Endothelial cell of umbilical vein (primary cell): ENCODE measurements at regions not wholly inside any gene's neighbourhood (a gene's known extent, or its start where the extent isn't known, plus 50 kb on each side); places are given as distances from the start of the nearest gene placed in this dataset.

Source experiments
- BruUV-seq: library from RNA; stranded (reverse); fragments of 400-500 nt; replicated peaks from 2 replicates; lab custom pipeline; 2021; lab: Mats Ljungman, UMichigan
- CTCF ChIA-PET: fragments of 300-600, 350-600 bp; sonication (Branson Sonifier 250); formaldehyde crosslinking; loops from one replicate; lab custom pipeline; 2021; ENCODE audit warnings: antibody characterized with exemption, inconsistent platforms; lab: Charles Lee
- POLR2A ChIA-PET: fragments of 300-600, 350-600 bp; sonication (Branson Sonifier 250); formaldehyde crosslinking; loops from one replicate; lab custom pipeline; 2021; ENCODE audit warnings: antibody characterized with exemption, inconsistent platforms; lab: Charles Lee
- DNase-seq: peaks from one replicate; pipeline ENCODE4 v3.0.0-alpha.2; 2011; ENCODE audit warnings: low read depth, low spot score
- FAIRE-seq: peaks from 2 replicates; lab custom pipeline; 2011; peaks lifted over from hg19 to GRCh38; lab: Jason Lieb, UNC
- H2AFZ ChIP-seq: 2 replicates; pipeline ENCODE4 v1.6.0; 2012; ENCODE audit warnings: low read depth, low read length, control low read depth, inconsistent platforms
- H3K27ac ChIP-seq: 2 replicates; pipeline ENCODE4 v1.5.1; 2011; ENCODE audit warnings: low read depth, mild to moderate bottlenecking, control low read depth, low read length, moderate library complexity; ENCODE audit not compliant: insufficient read depth
- H3K27me3 ChIP-seq, 2 experiments: 2 replicates each; pipeline versions ENCODE4 v1.6.0 to v1.6.1; 2011; ENCODE audit warnings: low read length in 2 of 2, mixed read lengths in 1 of 2; ENCODE audit not compliant: control insufficient read depth in 2 of 2, insufficient read depth in 2 of 2
- H3K36me3 ChIP-seq, 2 experiments: 2 replicates in 1 of 2; 3 replicates in 1 of 2; pipeline ENCODE4 v1.5.1; 2011; ENCODE audit warnings: low read length in 2 of 2, mild to moderate bottlenecking in 1 of 2, moderate library complexity in 1 of 2; ENCODE audit not compliant: control insufficient read depth in 2 of 2, insufficient read depth in 2 of 2; ENCODE audit errors: extremely low read depth in 1 of 2
- H3K4me1 ChIP-seq: 3 replicates; pipeline ENCODE4 v1.5.1; 2011; ENCODE audit warnings: mild to moderate bottlenecking, low read length; ENCODE audit not compliant: control insufficient read depth, insufficient read depth; ENCODE audit errors: extremely low read depth
- H3K4me2 ChIP-seq: 2 replicates; pipeline ENCODE4 v1.6.1; 2011; ENCODE audit warnings: low read length, control low read depth, mixed read lengths; ENCODE audit not compliant: insufficient read depth
- H3K4me3 ChIP-seq, 3 experiments: fragments of 200-600 bp in 1 of 3; sonication (generic), shearing (Covaris generic) in 1 of 3; replicated peaks in 1 of 3; 2 replicates each; pipeline ENCODE4 v1.5.1; 2011 to 2016; ENCODE audit warnings: control low read depth in 3 of 3, low read length in 3 of 3, mild to moderate bottlenecking in 2 of 3, inconsistent platforms in 1 of 3, low read depth in 1 of 3, moderate library complexity in 1 of 3; ENCODE audit not compliant: insufficient read depth in 1 of 3
- H3K79me2 ChIP-seq: 2 replicates; pipeline ENCODE4 v1.6.0; 2012; ENCODE audit warnings: low read length, inconsistent platforms; ENCODE audit not compliant: control insufficient read depth, insufficient read depth
- H3K9ac ChIP-seq: replicated peaks from 2 replicates; pipeline ENCODE3; 2011; ENCODE audit warnings: low read length, control low read depth; ENCODE audit not compliant: insufficient read depth; ENCODE audit errors: extremely low read depth
- H3K9me1 ChIP-seq: replicated peaks from 3 replicates; pipeline ENCODE4 v1.6.0; 2011; ENCODE audit warnings: mild to moderate bottlenecking, low read length; ENCODE audit not compliant: control insufficient read depth, insufficient read depth; ENCODE audit errors: extremely low read depth
- H3K9me3 ChIP-seq: replicated peaks from 2 replicates; pipeline ENCODE4 v1.5.1; 2012; ENCODE audit warnings: low read length, inconsistent platforms; ENCODE audit not compliant: control insufficient read depth, insufficient read depth
- H4K20me1 ChIP-seq: replicated peaks from 2 replicates; pipeline ENCODE3; 2011; ENCODE audit warnings: mild to moderate bottlenecking, low read length; ENCODE audit not compliant: control insufficient read depth, insufficient read depth; ENCODE audit errors: extremely low read depth
- EZH2 ChIP-seq: IDR thresholded peaks from 2 replicates; pipeline ENCODE4 v1.6.1; 2012; ENCODE audit warnings: borderline replicate concordance, low read depth, mild to moderate bottlenecking, moderate library complexity, low read length, inconsistent platforms; ENCODE audit not compliant: severe bottlenecking
- FOS ChIP-seq: IDR thresholded peaks from 2 replicates; pipeline ENCODE4 v1.6.1; 2011; ENCODE audit warnings: mild to moderate bottlenecking, low read length, moderate library complexity, borderline replicate concordance; ENCODE audit not compliant: insufficient read depth
- JUN ChIP-seq: IDR thresholded peaks from 2 replicates; pipeline ENCODE4 v1.6.1; 2011; ENCODE audit warnings: borderline replicate concordance, low read depth; ENCODE audit not compliant: insufficient read length, insufficient read depth
- MYC ChIP-seq: IDR thresholded peaks from one replicate; pipeline ENCODE4 v1.6.1; 2011; ENCODE audit warnings: mild to moderate bottlenecking, low read depth, low read length
- POLR2A ChIP-seq: IDR thresholded peaks from 2 replicates; pipeline ENCODE4 v1.6.1; 2012; ENCODE audit warnings: low read depth, mild to moderate bottlenecking, control low read depth, low read length
- POLR2AphosphoS5 ChIP-seq: IDR thresholded peaks from 2 replicates; pipeline ENCODE4 v1.6.1; 2012; ENCODE audit warnings: low read depth, mild to moderate bottlenecking, control low read depth, low read length, moderate library complexity; ENCODE audit not compliant: insufficient read depth
- dilution Hi-C: fragments of 300-500 bp; cut with MboI; formaldehyde crosslinking; loops from one replicate; pipeline ENCODE4 v1.15.0; 2019; ENCODE audit warnings: low sequenced_read_pairs; ENCODE audit not compliant: extremely low pct_ligation_motif_present
- intact Hi-C: fragments of 100-400 bp; cut with micrococcal nuclease; formaldehyde crosslinking; loops from one replicate; pipeline ENCODE4 v1.10.0; 2022
- TF ChIP-seq, protein P1 (sequence below), 2 donors: IDR thresholded peaks; 1 replicate in 1 of 2; 2 replicates in 1 of 2; pipeline ENCODE4 v1.5.1; 2011; ENCODE audit warnings: low read length in 2 of 2, mild to moderate bottlenecking in 2 of 2, moderate library complexity in 2 of 2, control low read depth in 1 of 2, inconsistent platforms in 1 of 2, low read depth in 1 of 2; ENCODE audit not compliant: insufficient read depth in 1 of 2; ENCODE audit errors: extremely low read depth in 1 of 2
- TF ChIP-seq, protein P2 (sequence below): IDR thresholded peaks from 2 replicates; pipeline ENCODE4 v1.6.1; 2011; ENCODE audit not compliant: insufficient read depth, insufficient read length

DNA sequence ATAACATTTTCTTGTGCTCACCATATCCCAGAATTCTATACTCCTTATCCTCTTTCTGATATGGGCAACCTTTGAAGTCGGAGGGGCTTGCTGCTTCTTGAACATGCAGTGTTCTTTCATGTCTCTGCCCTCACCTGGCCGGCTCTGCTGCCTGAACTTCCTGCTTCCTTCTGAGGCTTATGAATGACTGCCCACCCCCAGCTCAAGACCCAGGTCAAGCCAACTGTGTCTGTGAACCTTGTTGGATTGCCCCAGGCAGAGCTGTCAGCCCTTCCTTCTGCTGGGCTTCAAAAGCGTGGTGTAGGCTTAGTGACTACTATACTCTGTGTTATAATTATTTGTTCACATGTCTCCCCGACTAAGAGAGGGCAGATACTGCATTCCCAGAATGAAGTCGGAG lies 506.5 kb downstream of the HS3ST4 start:
- no peaks in the 10 kb centered on the region for H3K9me1 ChIP-seq
- dilution Hi-C loops (no loop called here), intact Hi-C loops (no loop called here)
- no peaks in the 10 kb centered on the region for H4K20me1 ChIP-seq
- POLR2A ChIA-PET: no interaction called here
- no TSS peak for BruUV-seq
- TF ChIP-seq MYC (no peak), FOS (no peak), POLR2AphosphoS5 (no peak)
- H3K79me2 ChIP-seq: no peaks in the 10 kb centered on the region
- H3K9ac ChIP-seq: no peak overlapping the region
- H3K36me3 ChIP-seq: no peaks in the 10 kb centered on the region
- no peak overlapping the region for H3K4me2 ChIP-seq
- H3K9me3 ChIP-seq: peaks cover 7% of the 10 kb centered on the region
- no peak for FAIRE-seq
- no peaks in the 10 kb centered on the region for H3K4me1 ChIP-seq
- CTCF ChIA-PET: no interaction called here
- no peak overlapping the region for H3K4me3 ChIP-seq
- DNase-seq: no peak
- H2AFZ ChIP-seq: no peak overlapping the region
- H3K27me3 ChIP-seq: no peaks in the 10 kb centered on the region
- no peak overlapping the region for H3K27ac ChIP-seq

DNA sequence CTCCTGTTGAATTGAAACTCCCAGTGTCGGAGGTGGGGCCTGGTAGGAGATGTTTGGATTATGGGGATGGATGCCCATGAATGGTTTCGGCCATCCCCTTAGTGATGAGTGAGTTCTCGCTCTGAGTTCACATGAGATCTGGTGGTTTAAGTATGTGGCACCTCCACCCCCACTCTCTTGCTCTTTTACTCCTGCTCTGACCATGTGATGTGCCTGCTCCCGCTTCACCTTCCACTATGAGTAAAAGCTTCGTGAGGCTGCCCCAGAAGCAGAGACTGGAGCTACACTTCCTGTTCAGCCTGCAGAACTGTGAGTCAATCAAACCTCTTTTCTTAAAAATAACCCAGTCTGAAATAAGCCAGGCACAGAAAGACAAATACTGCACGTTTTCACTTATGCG lies 512.4 kb downstream of the HS3ST4 start:
- no peak overlapping the region for H3K4me3 ChIP-seq
- H2AFZ ChIP-seq: no peak overlapping the region
- dilution Hi-C loops: no loop called here
- no peaks in the 10 kb centered on the region for H3K9me1 ChIP-seq
- no peak for TF ChIP-seq FOS
- TF ChIP-seq, protein P1, sequence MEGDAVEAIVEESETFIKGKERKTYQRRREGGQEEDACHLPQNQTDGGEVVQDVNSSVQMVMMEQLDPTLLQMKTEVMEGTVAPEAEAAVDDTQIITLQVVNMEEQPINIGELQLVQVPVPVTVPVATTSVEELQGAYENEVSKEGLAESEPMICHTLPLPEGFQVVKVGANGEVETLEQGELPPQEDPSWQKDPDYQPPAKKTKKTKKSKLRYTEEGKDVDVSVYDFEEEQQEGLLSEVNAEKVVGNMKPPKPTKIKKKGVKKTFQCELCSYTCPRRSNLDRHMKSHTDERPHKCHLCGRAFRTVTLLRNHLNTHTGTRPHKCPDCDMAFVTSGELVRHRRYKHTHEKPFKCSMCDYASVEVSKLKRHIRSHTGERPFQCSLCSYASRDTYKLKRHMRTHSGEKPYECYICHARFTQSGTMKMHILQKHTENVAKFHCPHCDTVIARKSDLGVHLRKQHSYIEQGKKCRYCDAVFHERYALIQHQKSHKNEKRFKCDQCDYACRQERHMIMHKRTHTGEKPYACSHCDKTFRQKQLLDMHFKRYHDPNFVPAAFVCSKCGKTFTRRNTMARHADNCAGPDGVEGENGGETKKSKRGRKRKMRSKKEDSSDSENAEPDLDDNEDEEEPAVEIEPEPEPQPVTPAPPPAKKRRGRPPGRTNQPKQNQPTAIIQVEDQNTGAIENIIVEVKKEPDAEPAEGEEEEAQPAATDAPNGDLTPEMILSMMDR (IDR thresholded peaks at IDR 0.05; ENCODE audit: extremely low read depth in 1 of 2, insufficient read depth in 1 of 2, low read depth in 1 of 2, low read length in 2 of 2): no peak
- no peak for TF ChIP-seq JUN
- TF ChIP-seq, protein P2, sequence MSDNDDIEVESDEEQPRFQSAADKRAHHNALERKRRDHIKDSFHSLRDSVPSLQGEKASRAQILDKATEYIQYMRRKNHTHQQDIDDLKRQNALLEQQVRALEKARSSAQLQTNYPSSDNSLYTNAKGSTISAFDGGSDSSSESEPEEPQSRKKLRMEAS: no peak
- TF ChIP-seq POLR2A: no peak
- no peak for TF ChIP-seq EZH2
- no peak for TF ChIP-seq POLR2AphosphoS5
- TF ChIP-seq MYC: no peak
- BruUV-seq: no TSS peak
- no peak overlapping the region for H3K27ac ChIP-seq
- ChIA-PET POLR2A (no interaction called here), CTCF (no interaction called here)
- no peak overlapping the region for H3K4me2 ChIP-seq
- H3K4me1 ChIP-seq: no peaks in the 10 kb centered on the region
- no peaks in the 10 kb centered on the region for H3K27me3 ChIP-seq
- no peaks in the 10 kb centered on the region for H3K36me3 ChIP-seq
- peaks cover 4% of the 10 kb centered on the region for H3K9me3 ChIP-seq
- no peaks in the 10 kb centered on the region for H3K79me2 ChIP-seq
- H4K20me1 ChIP-seq: no peaks in the 10 kb centered on the region
- no peak overlapping the region for H3K9ac ChIP-seq
- intact Hi-C loops: no loop called here
- no peak for DNase-seq
- FAIRE-seq: no peak
